KMS-11 (cell line): ENCODE measurements at regions not wholly inside any gene's neighbourhood (a gene's known extent, or its start where the extent isn't known, plus 50 kb on each side); places are given as distances from the start of the nearest gene placed in this dataset.

Experiments
- H2AFZ ChIP-seq: fragments of 200-600 bp; sonication (generic); 2 replicates; pipeline ENCODE4 v1.6.1; 2016; ENCODE audit warnings: antibody characterized with exemption, mixed run types, low read depth
- H3K27ac ChIP-seq: fragments of 200-600 bp; sonication (generic); 2 replicates; pipeline ENCODE4 v1.6.1; 2016; ENCODE audit warnings: mild to moderate bottlenecking, mixed run types
- H3K27me3 ChIP-seq: fragments of 200-600 bp; sonication (generic); 2 replicates; pipeline ENCODE4 v1.6.1; 2017; ENCODE audit warnings: mild to moderate bottlenecking, low read depth, mixed run types, moderate library complexity; ENCODE audit not compliant: insufficient read depth
- H3K36me3 ChIP-seq: fragments of 200-600 bp; sonication (generic); 2 replicates; pipeline ENCODE4 v1.6.1; 2017; ENCODE audit warnings: mild to moderate bottlenecking, mixed run types; ENCODE audit not compliant: insufficient read depth
- H3K4me1 ChIP-seq: fragments of 200-600 bp; sonication (generic); 2 replicates; pipeline ENCODE4 v1.6.1; 2016; ENCODE audit warnings: mild to moderate bottlenecking, low read depth, mixed run types; ENCODE audit not compliant: poor library complexity, severe bottlenecking
- H3K4me2 ChIP-seq: fragments of 200-600 bp; sonication (generic); 2 replicates; pipeline ENCODE4 v1.7.0; 2016; ENCODE audit warnings: mild to moderate bottlenecking, mixed run types
- H3K4me3 ChIP-seq: fragments of 200-600 bp; sonication (generic); IDR thresholded peaks from 2 replicates; pipeline ENCODE4 v1.6.1; 2017; ENCODE audit warnings: low read depth, low read length, mixed read lengths; ENCODE audit not compliant: insufficient read depth
- H3K79me2 ChIP-seq: fragments of 200-600 bp; sonication (generic); 2 replicates; pipeline ENCODE4 v1.6.1; 2016; ENCODE audit warnings: low read depth, mixed run types; ENCODE audit not compliant: insufficient read depth
- H3K9ac ChIP-seq: fragments of 200-600 bp; sonication (generic); 2 replicates; pipeline ENCODE4 v1.6.1; 2016; ENCODE audit warnings: mild to moderate bottlenecking, mixed run types
- H4K20me1 ChIP-seq: fragments of 200-600 bp; sonication (generic); 2 replicates; pipeline ENCODE4 v1.6.1; 2016; ENCODE audit warnings: mild to moderate bottlenecking, mixed run types; ENCODE audit not compliant: insufficient read depth
- CTCF ChIP-seq: fragments of 200-600 bp; sonication (generic); conservative IDR thresholded peaks from 2 replicates; pipeline ENCODE4 v1.6.1; 2017; ENCODE audit warnings: low read depth, mild to moderate bottlenecking, antibody characterized with exemption, low read length, moderate library complexity, mixed read lengths

- no peaks in the 10 kb centered on the region for H3K27me3 ChIP-seq
- H3K27ac ChIP-seq: no peak overlapping the region
- no peaks in the 10 kb centered on the region for H4K20me1 ChIP-seq
These were observed 204.5 kb downstream of the ACKR3 start for GRCh38 chr2:236774171-236774570.

GRCh38 chr2:236775511-236775910 is 205.9 kb downstream of the ACKR3 start:
- no peak for TF ChIP-seq CTCF
- Histone ChIP-seq H3K4me2 (no peak overlapping the region), H3K4me1 (no peaks in the 10 kb centered on the region)

More at GRCh38 chr2:236774171-236774570, 204.5 kb downstream of the ACKR3 start:
- no peak for TF ChIP-seq CTCF
- H3K4me1 ChIP-seq: no peaks in the 10 kb centered on the region
- H3K79me2 ChIP-seq: no peaks in the 10 kb centered on the region
- H3K9ac ChIP-seq: no peak overlapping the region
- no peak overlapping the region for H2AFZ ChIP-seq
- no peak overlapping the region for H3K4me3 ChIP-seq
- no peak overlapping the region for H3K4me2 ChIP-seq
- no peaks in the 10 kb centered on the region for H3K36me3 ChIP-seq

GRCh38 chr2:236776206-236776605 is 206.6 kb downstream of the ACKR3 start:
- Histone ChIP-seq H3K27ac (no peak overlapping the region), H3K4me3 (no peak overlapping the region), H3K4me2 (no peak overlapping the region), H4K20me1 (no peaks in the 10 kb centered on the region), H3K27me3 (no peaks in the 10 kb centered on the region), H3K4me1 (no peaks in the 10 kb centered on the region), H2AFZ (no peak overlapping the region), H3K9ac (no peak overlapping the region), H3K36me3 (no peaks in the 10 kb centered on the region), H3K79me2 (no peaks in the 10 kb centered on the region)
- no peak for TF ChIP-seq CTCF

More at GRCh38 chr2:236775511-236775910, 205.9 kb downstream of the ACKR3 start:
- Histone ChIP-seq H3K27ac (no peak overlapping the region), H4K20me1 (no peaks in the 10 kb centered on the region), H3K9ac (no peak overlapping the region), H3K79me2 (no peaks in the 10 kb centered on the region), H3K27me3 (no peaks in the 10 kb centered on the region), H2AFZ (no peak overlapping the region), H3K36me3 (no peaks in the 10 kb centered on the region), H3K4me3 (no peak overlapping the region)

- Histone ChIP-seq H3K36me3 (no peaks in the 10 kb centered on the region), H2AFZ (no peak overlapping the region), H3K4me3 (no peak overlapping the region), H3K9ac (no peak overlapping the region), H3K4me2 (no peak overlapping the region), H3K27ac (no peak overlapping the region), H4K20me1 (no peaks in the 10 kb centered on the region), H3K79me2 (no peaks in the 10 kb centered on the region), H3K4me1 (no peaks in the 10 kb centered on the region), H3K27me3 (no peaks in the 10 kb centered on the region)
- no peak for TF ChIP-seq CTCF
These were observed 207.1 kb downstream of the ACKR3 start for GRCh38 chr2:236776695-236777251.
